HG03103 (cell line): ENCODE measurements at regions not wholly inside any gene's neighbourhood (a gene's known extent, or its start where the extent isn't known, plus 50 kb on each side); places are given as distances from the start of the nearest gene placed in this dataset.
"Not testable (repeated sequence)": the region's sequence is repeated elsewhere in the genome, so short reads cannot be mapped to it uniquely, and the experiment has no call there.

Experiments
- ATAC-seq: cut with Tn5 transposase; IDR thresholded peaks from one replicate; pipeline ENCODE4 v1.9.1; 2021; ENCODE audit warnings: low read depth; ENCODE audit not compliant: unreplicated experiment

GRCh38 chr13:82501834-82502233, 1380.4 kb downstream of the SLITRK1 start:
- no peak for ATAC-seq

GRCh38 chr13:82480415-82480814, 1401.9 kb downstream of the SLITRK1 start:
- ATAC-seq: no peak

- no peak for ATAC-seq
Observed at GRCh38 chr13:82477436-82477835, 1404.8 kb downstream of the SLITRK1 start.

GRCh38 chr13:82467626-82468025, 1414.6 kb downstream of the SLITRK1 start:
- no peak for ATAC-seq

- not testable (repeated sequence) for ATAC-seq
Observed at GRCh38 chr13:82459575-82459974, 1422.7 kb downstream of the SLITRK1 start.

- ATAC-seq: no peak
Observed at GRCh38 chr13:82458169-82458568, 1424.1 kb downstream of the SLITRK1 start.

GRCh38 chr13:82457548-82457947, 1424.7 kb downstream of the SLITRK1 start:
- ATAC-seq: not testable (repeated sequence)

- ATAC-seq: no peak
Observed at GRCh38 chr13:82447416-82448077, 1434.7 kb downstream of the SLITRK1 start.

- ATAC-seq: no peak
Observed at GRCh38 chr13:82439159-82439904, 1442.9 kb downstream of the SLITRK1 start.

GRCh38 chr13:82438320-82438719, 1444.0 kb downstream of the SLITRK1 start:
- no peak for ATAC-seq

GRCh38 chr13:82436099-82436585, 1446.1 kb downstream of the SLITRK1 start:
- ATAC-seq: no peak

GRCh38 chr13:82432949-82433348, 1449.3 kb downstream of the SLITRK1 start:
- ATAC-seq: no peak

GRCh38 chr13:82412749-82413148, 1469.5 kb downstream of the SLITRK1 start:
- ATAC-seq: no peak

- ATAC-seq: no peak
Observed at GRCh38 chr13:82407321-82407720, 1475.0 kb downstream of the SLITRK1 start.

- no peak for ATAC-seq
Observed at GRCh38 chr13:82374719-82375118, 1507.6 kb downstream of the SLITRK1 start.

GRCh38 chr13:82370316-82370715, 1512.0 kb downstream of the SLITRK1 start:
- ATAC-seq: no peak

GRCh38 chr13:82364525-82364924, 1517.7 kb downstream of the SLITRK1 start:
- ATAC-seq: no peak

GRCh38 chr13:82358284-82358683, 1524.0 kb downstream of the SLITRK1 start:
- ATAC-seq: no peak

GRCh38 chr13:82356667-82357410, 1525.4 kb downstream of the SLITRK1 start:
- ATAC-seq: no peak

- no peak for ATAC-seq
Observed at GRCh38 chr13:82344867-82345266, 1537.4 kb downstream of the SLITRK1 start.

- no peak for ATAC-seq
Observed at GRCh38 chr13:82341116-82341515, 1541.2 kb downstream of the SLITRK1 start.
